ENCODE measurements at regions not wholly inside any gene's neighbourhood (a gene's known extent, or its start where the extent isn't known, plus 50 kb on each side); places are given as distances from the start of the nearest gene placed in this dataset.

GRCh38 chr6:23282252-23283021, 713.1 kb downstream of the HDGFL1 start:
- no peaks in the 10 kb centered on the region for H3K9me3 ChIP-seq (ENCODE audit: low read length)
- H3K9ac ChIP-seq (ENCODE audit: low read length) = no peak overlapping the region
- no peaks in the 10 kb centered on the region for H4K20me1 ChIP-seq (ENCODE audit: insufficient read depth, low read length)
- H3F3A ChIP-seq (ENCODE audit: insufficient read depth, low read length) = no peaks in the 10 kb centered on the region
- no peak overlapping the region for H3K4me2 ChIP-seq (ENCODE audit: low read length)
- no peaks in the 10 kb centered on the region for H3K27me3 ChIP-seq (ENCODE audit: insufficient read depth, low read length)
- H3K36me3 ChIP-seq (ENCODE audit: insufficient read depth, low read length) = no peaks in the 10 kb centered on the region
- H3K4me3 ChIP-seq (ENCODE audit: low read depth, low read length, poor library complexity, severe bottlenecking) = no peak overlapping the region
- TF ChIP-seq, protein P1, sequence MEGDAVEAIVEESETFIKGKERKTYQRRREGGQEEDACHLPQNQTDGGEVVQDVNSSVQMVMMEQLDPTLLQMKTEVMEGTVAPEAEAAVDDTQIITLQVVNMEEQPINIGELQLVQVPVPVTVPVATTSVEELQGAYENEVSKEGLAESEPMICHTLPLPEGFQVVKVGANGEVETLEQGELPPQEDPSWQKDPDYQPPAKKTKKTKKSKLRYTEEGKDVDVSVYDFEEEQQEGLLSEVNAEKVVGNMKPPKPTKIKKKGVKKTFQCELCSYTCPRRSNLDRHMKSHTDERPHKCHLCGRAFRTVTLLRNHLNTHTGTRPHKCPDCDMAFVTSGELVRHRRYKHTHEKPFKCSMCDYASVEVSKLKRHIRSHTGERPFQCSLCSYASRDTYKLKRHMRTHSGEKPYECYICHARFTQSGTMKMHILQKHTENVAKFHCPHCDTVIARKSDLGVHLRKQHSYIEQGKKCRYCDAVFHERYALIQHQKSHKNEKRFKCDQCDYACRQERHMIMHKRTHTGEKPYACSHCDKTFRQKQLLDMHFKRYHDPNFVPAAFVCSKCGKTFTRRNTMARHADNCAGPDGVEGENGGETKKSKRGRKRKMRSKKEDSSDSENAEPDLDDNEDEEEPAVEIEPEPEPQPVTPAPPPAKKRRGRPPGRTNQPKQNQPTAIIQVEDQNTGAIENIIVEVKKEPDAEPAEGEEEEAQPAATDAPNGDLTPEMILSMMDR (IDR thresholded peaks at IDR 0.05; ENCODE audit: low read length) = no peak
- no peak for TF ChIP-seq EZH2 (IDR thresholded peaks at IDR 0.05; ENCODE audit: borderline replicate concordance, low read length)
- no peak overlapping the region for H2AFZ ChIP-seq (ENCODE audit: low read length)
- H3K27ac ChIP-seq (ENCODE audit: low read depth, low read length, poor library complexity, severe bottlenecking) = no peak overlapping the region
- H3K79me2 ChIP-seq (ENCODE audit: insufficient read depth, low read length) = no peaks in the 10 kb centered on the region
- no peaks in the 10 kb centered on the region for H3K9me2 ChIP-seq (ENCODE audit: low read depth, low read length)
- H3K4me1 ChIP-seq (ENCODE audit: insufficient read depth, low read length, severe bottlenecking) = no peaks in the 10 kb centered on the region

- H3K9me2 ChIP-seq (ENCODE audit: low read depth, low read length) = no peaks in the 10 kb centered on the region
- H3K4me2 ChIP-seq (ENCODE audit: low read length) = no peak overlapping the region
- H3K79me2 ChIP-seq (ENCODE audit: insufficient read depth, low read length) = no peaks in the 10 kb centered on the region
- H3K27ac ChIP-seq (ENCODE audit: low read depth, low read length, poor library complexity, severe bottlenecking) = no peak overlapping the region
- H3K4me3 ChIP-seq (ENCODE audit: low read depth, low read length, poor library complexity, severe bottlenecking) = no peak overlapping the region
- TF ChIP-seq, protein P1 (IDR thresholded peaks at IDR 0.05; ENCODE audit: low read length) = no peak
- TF ChIP-seq EZH2 (IDR thresholded peaks at IDR 0.05; ENCODE audit: borderline replicate concordance, low read length) = no peak
- no peak overlapping the region for H3K9ac ChIP-seq (ENCODE audit: low read length)
- no peaks in the 10 kb centered on the region for H3K4me1 ChIP-seq (ENCODE audit: insufficient read depth, low read length, severe bottlenecking)
- H3K9me3 ChIP-seq (ENCODE audit: low read length) = no peaks in the 10 kb centered on the region
- no peaks in the 10 kb centered on the region for H3K36me3 ChIP-seq (ENCODE audit: insufficient read depth, low read length)
- no peaks in the 10 kb centered on the region for H3K27me3 ChIP-seq (ENCODE audit: insufficient read depth, low read length)
- no peaks in the 10 kb centered on the region for H4K20me1 ChIP-seq (ENCODE audit: insufficient read depth, low read length)
- H2AFZ ChIP-seq (ENCODE audit: low read length) = no peak overlapping the region
- H3F3A ChIP-seq (ENCODE audit: insufficient read depth, low read length) = no peaks in the 10 kb centered on the region
These were observed 724.3 kb downstream of the HDGFL1 start for GRCh38 chr6:23293653-23294052.

GRCh38 chr6:23301556-23301955, 732.2 kb downstream of the HDGFL1 start:
- Histone ChIP-seq H3K27me3 (ENCODE audit: insufficient read depth, low read length) (no peaks in the 10 kb centered on the region), H3K4me1 (ENCODE audit: insufficient read depth, low read length, severe bottlenecking) (no peaks in the 10 kb centered on the region), H3K36me3 (ENCODE audit: insufficient read depth, low read length) (no peaks in the 10 kb centered on the region), H3F3A (ENCODE audit: insufficient read depth, low read length) (no peaks in the 10 kb centered on the region), H2AFZ (ENCODE audit: low read length) (no peak overlapping the region), H3K79me2 (ENCODE audit: insufficient read depth, low read length) (no peaks in the 10 kb centered on the region), H3K9ac (ENCODE audit: low read length) (no peak overlapping the region), H3K4me3 (ENCODE audit: low read depth, low read length, poor library complexity, severe bottlenecking) (no peak overlapping the region), H4K20me1 (ENCODE audit: insufficient read depth, low read length) (no peaks in the 10 kb centered on the region), H3K9me2 (ENCODE audit: low read depth, low read length) (no peaks in the 10 kb centered on the region), H3K9me3 (ENCODE audit: low read length) (no peaks in the 10 kb centered on the region), H3K4me2 (ENCODE audit: low read length) (no peak overlapping the region), H3K27ac (ENCODE audit: low read depth, low read length, poor library complexity, severe bottlenecking) (no peak overlapping the region)
- no peak for TF ChIP-seq EZH2 (IDR thresholded peaks at IDR 0.05; ENCODE audit: borderline replicate concordance, low read length)
- TF ChIP-seq, protein P1 (IDR thresholded peaks at IDR 0.05; ENCODE audit: low read length) = no peak

Data from OCI-LY1 (cell line).